ENCODE measurements at regions not wholly inside any gene's neighbourhood (a gene's known extent, or its start where the extent isn't known, plus 50 kb on each side); places are given as distances from the start of the nearest gene placed in this dataset.

DNA sequence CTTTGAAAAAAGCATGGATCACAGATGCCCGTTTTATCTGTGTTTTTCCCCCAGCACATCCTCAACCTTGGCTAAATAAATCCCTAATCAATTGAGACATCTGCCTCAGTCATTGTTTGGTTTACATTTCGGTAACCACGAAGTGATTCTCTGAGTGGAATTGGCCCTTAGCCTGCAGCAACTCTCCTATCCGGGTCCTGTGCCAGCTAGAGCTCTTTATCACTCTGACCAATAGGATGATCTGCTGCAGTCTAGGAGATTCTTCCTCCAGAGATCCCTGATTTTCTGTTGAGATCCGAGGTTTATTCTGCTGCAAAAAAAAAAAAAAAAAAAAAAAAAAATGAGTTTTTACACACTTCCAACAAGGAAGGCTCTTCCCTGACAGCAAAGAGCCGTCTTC is 137.3 kb downstream of the KCNA4 start:
- H3K9me2 ChIP-seq (replicated peaks; ENCODE audit: control insufficient read depth, low read length), result no peaks in the 10 kb centered on the region
- no peak overlapping the region for H3K4me2 ChIP-seq (ENCODE audit: low read length)
- no peak for TF ChIP-seq EZH2phosphoT487 (IDR thresholded peaks at IDR 0.05; ENCODE audit: borderline replicate concordance, low read length)
- TF ChIP-seq, protein P1, sequence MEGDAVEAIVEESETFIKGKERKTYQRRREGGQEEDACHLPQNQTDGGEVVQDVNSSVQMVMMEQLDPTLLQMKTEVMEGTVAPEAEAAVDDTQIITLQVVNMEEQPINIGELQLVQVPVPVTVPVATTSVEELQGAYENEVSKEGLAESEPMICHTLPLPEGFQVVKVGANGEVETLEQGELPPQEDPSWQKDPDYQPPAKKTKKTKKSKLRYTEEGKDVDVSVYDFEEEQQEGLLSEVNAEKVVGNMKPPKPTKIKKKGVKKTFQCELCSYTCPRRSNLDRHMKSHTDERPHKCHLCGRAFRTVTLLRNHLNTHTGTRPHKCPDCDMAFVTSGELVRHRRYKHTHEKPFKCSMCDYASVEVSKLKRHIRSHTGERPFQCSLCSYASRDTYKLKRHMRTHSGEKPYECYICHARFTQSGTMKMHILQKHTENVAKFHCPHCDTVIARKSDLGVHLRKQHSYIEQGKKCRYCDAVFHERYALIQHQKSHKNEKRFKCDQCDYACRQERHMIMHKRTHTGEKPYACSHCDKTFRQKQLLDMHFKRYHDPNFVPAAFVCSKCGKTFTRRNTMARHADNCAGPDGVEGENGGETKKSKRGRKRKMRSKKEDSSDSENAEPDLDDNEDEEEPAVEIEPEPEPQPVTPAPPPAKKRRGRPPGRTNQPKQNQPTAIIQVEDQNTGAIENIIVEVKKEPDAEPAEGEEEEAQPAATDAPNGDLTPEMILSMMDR (IDR thresholded peaks at IDR 0.05; ENCODE audit: low read depth, low read length, poor library complexity, severe bottlenecking), result no peak
- H3K79me2 ChIP-seq (ENCODE audit: control insufficient read depth, low read length), result no peaks in the 10 kb centered on the region
- H3K4me1 ChIP-seq (ENCODE audit: control insufficient read depth, low read length), result no peaks in the 10 kb centered on the region
- no peaks in the 10 kb centered on the region for H4K20me1 ChIP-seq (ENCODE audit: control insufficient read depth, insufficient read depth, low read depth, low read length)
- no peaks in the 10 kb centered on the region for H3F3A ChIP-seq (ENCODE audit: control insufficient read depth, insufficient read depth)
- H3K27ac ChIP-seq (ENCODE audit: low read depth, low read length), result no peak overlapping the region
- no peak overlapping the region for H3K4me3 ChIP-seq (ENCODE audit: low read length)
- H3K9me3 ChIP-seq (ENCODE audit: control insufficient read depth, insufficient read depth, low read length), result no peaks in the 10 kb centered on the region
- H3K36me3 ChIP-seq (ENCODE audit: control insufficient read depth, low read length), result no peaks in the 10 kb centered on the region
- H3K27me3 ChIP-seq (ENCODE audit: control insufficient read depth, low read length), result no peaks in the 10 kb centered on the region

DNA sequence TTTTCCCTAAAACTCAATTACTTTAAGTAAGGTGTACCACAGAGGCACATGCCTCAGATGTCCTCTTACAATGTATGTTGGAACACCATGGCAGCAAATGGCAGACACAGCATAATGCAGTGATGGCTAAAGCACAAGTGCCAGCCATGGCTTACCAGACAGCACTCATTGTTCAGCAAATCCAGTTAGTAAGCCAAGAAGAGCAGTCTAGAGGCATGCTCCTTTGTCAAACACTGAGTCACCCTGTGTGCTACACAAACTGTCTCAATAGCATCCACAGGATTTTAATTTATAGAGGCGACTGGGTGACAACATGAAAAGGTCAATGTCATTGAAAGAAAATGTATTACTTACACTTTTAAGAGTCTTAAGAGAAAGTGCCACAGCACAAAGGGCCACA is 140.6 kb downstream of the KCNA4 start:
- Histone ChIP-seq H3K4me3 (ENCODE audit: low read length) (no peak overlapping the region), H3F3A (ENCODE audit: control insufficient read depth, insufficient read depth) (no peaks in the 10 kb centered on the region), H3K27ac (ENCODE audit: low read depth, low read length) (no peak overlapping the region), H3K4me1 (ENCODE audit: control insufficient read depth, low read length) (no peaks in the 10 kb centered on the region), H4K20me1 (ENCODE audit: control insufficient read depth, insufficient read depth, low read depth, low read length) (no peaks in the 10 kb centered on the region), H3K9me2 (replicated peaks; ENCODE audit: control insufficient read depth, low read length) (no peaks in the 10 kb centered on the region), H3K9me3 (ENCODE audit: control insufficient read depth, insufficient read depth, low read length) (no peaks in the 10 kb centered on the region), H3K4me2 (ENCODE audit: low read length) (no peak overlapping the region), H3K27me3 (ENCODE audit: control insufficient read depth, low read length) (no peaks in the 10 kb centered on the region), H3K79me2 (ENCODE audit: control insufficient read depth, low read length) (no peaks in the 10 kb centered on the region), H3K36me3 (ENCODE audit: control insufficient read depth, low read length) (no peaks in the 10 kb centered on the region)
- TF ChIP-seq, protein P1 (IDR thresholded peaks at IDR 0.05; ENCODE audit: low read depth, low read length, poor library complexity, severe bottlenecking), result no peak
- TF ChIP-seq EZH2phosphoT487 (IDR thresholded peaks at IDR 0.05; ENCODE audit: borderline replicate concordance, low read length), result no peak

DNA sequence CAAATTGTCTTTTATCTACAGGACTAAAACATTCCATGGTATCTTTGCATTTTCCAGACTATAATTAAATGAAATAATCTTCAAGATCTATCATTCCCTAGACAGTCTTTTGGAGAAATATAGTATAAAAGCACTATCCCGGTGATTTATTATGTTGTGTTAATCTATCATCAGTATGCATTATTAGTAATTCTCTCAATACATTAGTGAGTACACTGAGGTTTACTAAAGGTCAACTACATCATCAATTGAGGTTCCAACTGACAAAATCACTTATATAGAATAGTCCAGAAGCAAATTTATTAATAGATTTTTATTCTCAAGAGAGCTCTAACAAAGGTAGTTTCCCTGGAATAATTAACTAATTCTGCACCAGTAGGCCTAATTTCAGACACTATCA is 169.6 kb downstream of the KCNA4 start:
- Histone ChIP-seq H3K27ac (ENCODE audit: low read depth, low read length) (no peak overlapping the region), H3K9me2 (replicated peaks; ENCODE audit: control insufficient read depth, low read length) (no peaks in the 10 kb centered on the region), H4K20me1 (ENCODE audit: control insufficient read depth, insufficient read depth, low read depth, low read length) (no peaks in the 10 kb centered on the region), H3F3A (ENCODE audit: control insufficient read depth, insufficient read depth) (no peaks in the 10 kb centered on the region), H3K27me3 (ENCODE audit: control insufficient read depth, low read length) (no peaks in the 10 kb centered on the region), H3K36me3 (ENCODE audit: control insufficient read depth, low read length) (no peaks in the 10 kb centered on the region), H3K4me3 (ENCODE audit: low read length) (no peak overlapping the region), H3K4me2 (ENCODE audit: low read length) (no peak overlapping the region), H3K4me1 (ENCODE audit: control insufficient read depth, low read length) (no peaks in the 10 kb centered on the region), H3K9me3 (ENCODE audit: control insufficient read depth, insufficient read depth, low read length) (no peaks in the 10 kb centered on the region), H3K79me2 (ENCODE audit: control insufficient read depth, low read length) (no peaks in the 10 kb centered on the region)
- no peak for TF ChIP-seq EZH2phosphoT487 (IDR thresholded peaks at IDR 0.05; ENCODE audit: borderline replicate concordance, low read length)
- TF ChIP-seq, protein P1 (IDR thresholded peaks at IDR 0.05; ENCODE audit: low read depth, low read length, poor library complexity, severe bottlenecking), result no peak

Data from DOHH2 (cell line).